Esophagus squamous epithelium (tissue), 5 donors: ENCODE measurements at regions not wholly inside any gene's neighbourhood (a gene's known extent, or its start where the extent isn't known, plus 50 kb on each side); places are given as distances from the start of the nearest gene placed in this dataset.
A peak's percentile ranks its signal among the peaks of the same experiment; 100 is the strongest.

Experiments used
- DNase-seq: peaks from one replicate; lab custom pipeline; 2025; lab: John Stamatoyannopoulos, UW
- H3K27ac ChIP-seq, 4 donors: fragments of 200-600 bp; sonication (generic); one replicate each; pipeline ENCODE4 v1.5.1; 2016 to 2019; ENCODE audit warnings: mild to moderate bottlenecking in 1 of 4
- H3K27me3 ChIP-seq, 4 donors: fragments of 200-600 bp; sonication (generic); 1 replicate in 3 of 4; 2 replicates in 1 of 4; pipeline versions ENCODE4 v1.5.1 to v1.6.0; 2017 to 2021; ENCODE audit warnings: antibody characterized with exemption in 1 of 4
- H3K36me3 ChIP-seq, 3 donors: fragments of 200-600 bp; sonication (generic); one replicate each; pipeline ENCODE4 v1.5.1; 2016 to 2019
- H3K4me1 ChIP-seq, 3 donors: fragments of 200-600 bp; sonication (generic); one replicate each; pipeline ENCODE4 v1.5.1; 2017 to 2019
- H3K4me3 ChIP-seq, 4 donors: fragments of 200-600 bp; sonication (generic); 1 replicate in 3 of 4; 2 replicates in 1 of 4; pipeline ENCODE4 v1.5.1; 2016 to 2019; ENCODE audit warnings: mild to moderate bottlenecking in 2 of 4, moderate library complexity in 1 of 4
- H3K9me3 ChIP-seq, 3 donors: fragments of 200-600 bp; sonication (generic); one replicate each; pipeline ENCODE4 v1.5.1; 2016 to 2019
- POLR2A ChIP-seq, 4 donors: fragments of 450-650 bp; IDR thresholded peaks; one replicate each; pipeline ENCODE4 v1.6.1; 2017; ENCODE audit warnings: antibody characterized with exemption in 4 of 4, mild to moderate bottlenecking in 4 of 4, moderate library complexity in 3 of 4
- WGBS, 2 donors: methylation state at CpG; one replicate each; pipeline ENCODE4 v1.1.5; 2018; 5-methylcytosine and 5-hydroxymethylcytosine counted together
- intact Hi-C: fragments of 100-400 bp; cut with DNase I; formaldehyde crosslinking; loops from one replicate; pipeline ENCODE4 v1.15.0; 2022
- TF ChIP-seq, protein P1 (sequence below), 6 experiments: fragments of 450-650 bp in 4 of 6; fragments of 200-600 bp in 2 of 6; sonication (generic) in 2 of 6; IDR thresholded peaks; one replicate each; pipeline ENCODE4 v1.5.1; 2016 to 2019; ENCODE audit warnings: antibody characterized with exemption in 6 of 6, mild to moderate bottlenecking in 4 of 6, moderate library complexity in 4 of 6
- donor health status: DM: yes; HTN: yes; CAD: no.

GRCh38 chr15:79230766-79231165 lies 51.8 kb upstream of the ANKRD34C start:
- TF ChIP-seq, protein P1, sequence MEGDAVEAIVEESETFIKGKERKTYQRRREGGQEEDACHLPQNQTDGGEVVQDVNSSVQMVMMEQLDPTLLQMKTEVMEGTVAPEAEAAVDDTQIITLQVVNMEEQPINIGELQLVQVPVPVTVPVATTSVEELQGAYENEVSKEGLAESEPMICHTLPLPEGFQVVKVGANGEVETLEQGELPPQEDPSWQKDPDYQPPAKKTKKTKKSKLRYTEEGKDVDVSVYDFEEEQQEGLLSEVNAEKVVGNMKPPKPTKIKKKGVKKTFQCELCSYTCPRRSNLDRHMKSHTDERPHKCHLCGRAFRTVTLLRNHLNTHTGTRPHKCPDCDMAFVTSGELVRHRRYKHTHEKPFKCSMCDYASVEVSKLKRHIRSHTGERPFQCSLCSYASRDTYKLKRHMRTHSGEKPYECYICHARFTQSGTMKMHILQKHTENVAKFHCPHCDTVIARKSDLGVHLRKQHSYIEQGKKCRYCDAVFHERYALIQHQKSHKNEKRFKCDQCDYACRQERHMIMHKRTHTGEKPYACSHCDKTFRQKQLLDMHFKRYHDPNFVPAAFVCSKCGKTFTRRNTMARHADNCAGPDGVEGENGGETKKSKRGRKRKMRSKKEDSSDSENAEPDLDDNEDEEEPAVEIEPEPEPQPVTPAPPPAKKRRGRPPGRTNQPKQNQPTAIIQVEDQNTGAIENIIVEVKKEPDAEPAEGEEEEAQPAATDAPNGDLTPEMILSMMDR (IDR thresholded peaks at IDR 0.05): no peak
- TF ChIP-seq POLR2A (IDR thresholded peaks at IDR 0.05): no peak
- 62% methylated on average over 5 of the region's 5 CpGs for WGBS, 2 donors
- H3K9me3 ChIP-seq: peaks cover 0 to 10% (median 3%) of the 10 kb centered on the region in 3 donors
- H3K27me3 ChIP-seq: peaks cover 0 to 19% (median 0%) of the 10 kb centered on the region in 4 donors
- H3K27ac ChIP-seq: no peak overlapping the region
- H3K4me1 ChIP-seq: no peaks in the 10 kb centered on the region
- H3K4me3 ChIP-seq: no peak overlapping the region
- DNase-seq: no peak
- intact Hi-C loops: no loop called here
- H3K36me3 ChIP-seq: no peaks in the 10 kb centered on the region

DNA sequence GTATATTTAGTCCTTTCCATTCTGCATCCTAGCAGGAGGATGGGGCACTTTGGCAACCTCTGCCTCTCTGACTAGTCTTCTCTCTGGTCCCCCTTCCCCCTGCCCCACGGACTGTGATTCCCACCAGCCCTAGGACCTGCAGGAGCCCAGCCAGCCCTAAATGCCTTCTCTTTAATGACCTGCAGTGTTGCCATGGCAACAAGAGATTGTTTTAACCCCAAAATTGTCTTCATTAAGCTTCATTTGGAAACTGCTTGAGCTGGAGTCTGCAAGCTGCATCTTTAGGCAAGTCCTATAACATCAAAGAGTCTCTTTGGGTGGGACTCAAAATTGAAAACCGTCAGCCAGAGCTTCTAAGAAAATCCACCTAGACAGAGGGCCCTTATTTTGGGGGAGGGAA lies 59.7 kb upstream of the ANKRD34C start:
- intact Hi-C loops: no loop called here
- DNase-seq: no peak
- WGBS, 2 donors: 0 to 41% methylated on average over 2 of the region's 2 CpGs
- H3K27me3 ChIP-seq: peaks cover 0 to 62% (median 0%) of the 10 kb centered on the region in 4 donors
- H3K27ac ChIP-seq: no peak overlapping the region
- no peaks in the 10 kb centered on the region for H3K36me3 ChIP-seq
- H3K9me3 ChIP-seq: no peaks in the 10 kb centered on the region
- no peak overlapping the region for H3K4me3 ChIP-seq
- no peaks in the 10 kb centered on the region for H3K4me1 ChIP-seq
- TF ChIP-seq, protein P1 (IDR thresholded peaks at IDR 0.05): no peak
- no peak for TF ChIP-seq POLR2A (IDR thresholded peaks at IDR 0.05)

GRCh38 chr15:79221696-79222095 lies 60.8 kb upstream of the ANKRD34C start:
- no peaks in the 10 kb centered on the region for H3K4me1 ChIP-seq
- H3K27me3 ChIP-seq: peaks cover 0 to 66% (median 0%) of the 10 kb centered on the region in 4 donors
- no peak overlapping the region for H3K4me3 ChIP-seq
- no peaks in the 10 kb centered on the region for H3K36me3 ChIP-seq
- DNase-seq: no peak
- 29 to 45% methylated on average over 2 of the region's 2 CpGs for WGBS, 2 donors
- intact Hi-C loops: no loop called here
- no peaks in the 10 kb centered on the region for H3K9me3 ChIP-seq
- H3K27ac ChIP-seq: no peak overlapping the region
- TF ChIP-seq, protein P1 (IDR thresholded peaks at IDR 0.05): no peak
- no peak for TF ChIP-seq POLR2A (IDR thresholded peaks at IDR 0.05)

DNA sequence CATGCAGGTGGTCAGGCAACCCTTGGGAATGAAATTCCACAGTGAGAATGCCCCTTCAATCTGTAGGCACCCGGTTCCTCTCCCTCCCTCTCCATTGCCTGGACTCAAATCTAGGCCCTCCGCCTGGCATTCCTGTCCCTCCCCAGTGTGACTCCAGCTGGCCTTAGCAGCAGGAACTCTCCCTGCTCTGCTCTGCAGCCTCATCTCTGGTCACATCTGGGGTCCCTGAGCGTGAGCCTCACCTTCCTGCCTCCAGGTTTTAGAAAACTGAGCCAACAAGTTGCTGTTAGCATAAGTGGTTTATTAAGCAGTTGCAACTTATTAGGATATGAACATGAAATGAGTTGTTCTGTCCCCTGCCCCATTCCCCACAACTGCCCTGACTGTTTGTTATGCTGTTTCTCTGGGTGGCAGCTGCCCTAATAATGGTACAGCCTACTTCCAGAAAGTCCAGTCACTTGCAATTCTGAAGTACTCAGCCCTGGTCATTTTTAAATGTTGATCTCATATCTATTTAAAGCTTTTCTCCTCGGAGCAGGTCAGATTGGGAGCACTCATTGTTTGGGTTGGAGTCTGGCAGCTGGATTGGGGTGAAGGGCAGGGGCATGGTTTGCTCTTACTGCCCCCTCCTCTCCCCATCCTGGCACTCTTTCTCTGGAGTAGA lies 63.0 kb upstream of the ANKRD34C start:
- no peak overlapping the region for H3K27ac ChIP-seq
- H3K4me3 ChIP-seq: no peak overlapping the region
- no peak for DNase-seq
- TF ChIP-seq POLR2A (IDR thresholded peaks at IDR 0.05): no peak
- no peaks in the 10 kb centered on the region for H3K36me3 ChIP-seq
- peaks cover 0 to 64% (median 0%) of the 10 kb centered on the region in 4 donors for H3K27me3 ChIP-seq
- no peaks in the 10 kb centered on the region for H3K9me3 ChIP-seq
- 55 to 65% methylated on average over 4 of the region's 4 CpGs for WGBS, 2 donors
- H3K4me1 ChIP-seq: no peaks in the 10 kb centered on the region
- intact Hi-C loops: no loop called here

- no peak for TF ChIP-seq POLR2A (IDR thresholded peaks at IDR 0.05)
- TF ChIP-seq, protein P1 (IDR thresholded peaks at IDR 0.05): peak in 1 of 6 experiments; percentile 25
- DNase-seq: no peak
- H3K27me3 ChIP-seq: peaks cover 0 to 69% (median 0%) of the 10 kb centered on the region in 4 donors
Observed at GRCh38 chr15:79218588-79219200, 63.8 kb upstream of the ANKRD34C start.

More at GRCh38 chr15:79218588-79219200, 63.8 kb upstream of the ANKRD34C start:
- H3K36me3 ChIP-seq: no peaks in the 10 kb centered on the region
- intact Hi-C loops: no loop called here
- no peak overlapping the region for H3K4me3 ChIP-seq
- H3K4me1 ChIP-seq: no peaks in the 10 kb centered on the region
- WGBS, 2 donors: 56 to 61% methylated on average over 5 of the region's 5 CpGs
- no peak overlapping the region for H3K27ac ChIP-seq
- no peaks in the 10 kb centered on the region for H3K9me3 ChIP-seq
